ENCODE measurements at regions not wholly inside any gene's neighbourhood (a gene's known extent, or its start where the extent isn't known, plus 50 kb on each side); places are given as distances from the start of the nearest gene placed in this dataset.

DNA sequence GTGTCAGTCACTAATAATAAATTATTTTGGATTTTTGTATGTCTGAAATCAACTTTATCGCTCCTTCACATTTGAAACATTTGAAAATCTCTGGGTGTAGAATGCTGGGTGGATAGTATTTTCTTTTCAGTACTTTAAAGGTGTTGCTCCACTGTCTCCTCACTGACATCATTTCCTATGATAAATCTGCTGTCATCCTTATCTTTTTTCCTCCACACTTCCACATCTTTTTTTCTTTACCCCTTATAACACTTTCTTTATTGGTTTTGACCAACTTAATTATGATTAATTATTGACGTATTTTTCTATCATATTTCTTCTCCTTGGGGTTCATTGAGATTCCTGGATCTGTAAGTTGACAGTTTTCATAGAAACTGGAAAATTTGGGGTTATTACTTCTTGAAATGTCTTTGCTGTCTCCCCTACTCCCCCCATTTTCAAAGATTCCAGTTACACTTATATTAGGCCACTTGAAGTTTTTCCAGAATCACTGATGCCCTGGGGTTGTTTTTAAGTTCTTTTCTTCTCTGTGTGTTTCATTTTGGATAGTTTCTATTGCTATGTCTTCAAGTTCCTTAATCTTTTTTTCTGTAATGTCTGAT lies 177.5 kb upstream of the DIO3 start:
- DNase-seq (ENCODE audit: low read depth, low spot score): no peak
- H3K4me3 ChIP-seq (ENCODE audit: low read depth, low read length): no peak overlapping the region
- ChIA-PET POLR2A (no interaction called here), CTCF (no interaction called here)
- TF ChIP-seq, protein P1, sequence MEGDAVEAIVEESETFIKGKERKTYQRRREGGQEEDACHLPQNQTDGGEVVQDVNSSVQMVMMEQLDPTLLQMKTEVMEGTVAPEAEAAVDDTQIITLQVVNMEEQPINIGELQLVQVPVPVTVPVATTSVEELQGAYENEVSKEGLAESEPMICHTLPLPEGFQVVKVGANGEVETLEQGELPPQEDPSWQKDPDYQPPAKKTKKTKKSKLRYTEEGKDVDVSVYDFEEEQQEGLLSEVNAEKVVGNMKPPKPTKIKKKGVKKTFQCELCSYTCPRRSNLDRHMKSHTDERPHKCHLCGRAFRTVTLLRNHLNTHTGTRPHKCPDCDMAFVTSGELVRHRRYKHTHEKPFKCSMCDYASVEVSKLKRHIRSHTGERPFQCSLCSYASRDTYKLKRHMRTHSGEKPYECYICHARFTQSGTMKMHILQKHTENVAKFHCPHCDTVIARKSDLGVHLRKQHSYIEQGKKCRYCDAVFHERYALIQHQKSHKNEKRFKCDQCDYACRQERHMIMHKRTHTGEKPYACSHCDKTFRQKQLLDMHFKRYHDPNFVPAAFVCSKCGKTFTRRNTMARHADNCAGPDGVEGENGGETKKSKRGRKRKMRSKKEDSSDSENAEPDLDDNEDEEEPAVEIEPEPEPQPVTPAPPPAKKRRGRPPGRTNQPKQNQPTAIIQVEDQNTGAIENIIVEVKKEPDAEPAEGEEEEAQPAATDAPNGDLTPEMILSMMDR (IDR thresholded peaks at IDR 0.05; ENCODE audit: insufficient read depth, low read length, missing control alignments): no peak

DNA sequence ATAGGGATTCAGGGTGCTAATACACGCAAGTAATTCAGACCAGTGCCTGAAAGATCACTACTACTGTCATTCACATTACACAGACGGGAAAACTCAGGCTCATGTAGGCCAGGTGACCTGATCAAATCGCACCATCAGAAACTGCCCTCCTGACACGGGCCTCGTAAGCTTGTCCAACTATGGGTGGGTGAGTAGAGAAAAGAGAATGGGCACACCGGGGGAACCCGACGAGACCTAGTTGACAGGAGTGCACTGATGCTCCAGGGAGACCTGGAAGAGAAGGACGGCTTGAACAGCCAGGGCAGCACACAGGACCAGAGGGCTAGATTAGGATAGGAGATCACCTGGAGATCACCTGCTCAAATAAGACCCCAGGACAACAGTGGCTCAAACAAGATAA lies 166.9 kb upstream of the DIO3 start:
- TF ChIP-seq, protein P1 (IDR thresholded peaks at IDR 0.05; ENCODE audit: insufficient read depth, low read length, missing control alignments): no peak
- no peak overlapping the region for H3K4me3 ChIP-seq (ENCODE audit: low read depth, low read length)
- ChIA-PET CTCF (no interaction called here), POLR2A (no interaction called here)
- DNase-seq (ENCODE audit: low read depth, low spot score): no peak

GRCh38 chr14:101395779-101396178 lies 165.5 kb upstream of the DIO3 start:
- ChIA-PET CTCF (no interaction called here), POLR2A (no interaction called here)
- DNase-seq (ENCODE audit: low read depth, low spot score): no peak
- H3K4me3 ChIP-seq (ENCODE audit: low read depth, low read length): no peak overlapping the region
- TF ChIP-seq, protein P1 (IDR thresholded peaks at IDR 0.05; ENCODE audit: insufficient read depth, low read length, missing control alignments): no peak

DNA sequence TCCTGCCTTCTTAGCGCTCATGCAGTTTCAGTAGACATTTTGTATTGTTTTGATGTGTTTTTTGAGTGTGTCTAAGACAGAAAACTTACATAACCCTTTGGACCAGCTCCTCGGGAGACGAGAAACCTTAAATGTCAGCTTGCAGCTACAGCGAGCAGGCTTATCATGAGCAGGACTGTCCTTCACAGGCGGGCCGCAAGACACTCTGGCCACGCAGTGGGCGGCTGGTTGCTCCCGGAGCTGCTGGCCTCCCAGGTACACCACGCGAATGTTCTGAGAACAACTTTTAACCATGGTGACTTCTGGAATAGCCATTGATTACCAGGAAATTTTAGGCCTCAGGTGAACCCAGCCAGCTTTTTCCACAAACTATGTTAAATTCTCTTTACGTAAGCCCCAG lies 164.1 kb upstream of the DIO3 start:
- ChIA-PET POLR2A (no interaction called here), CTCF (no interaction called here)
- no peak for DNase-seq (ENCODE audit: low read depth, low spot score)
- TF ChIP-seq, protein P1 (IDR thresholded peaks at IDR 0.05; ENCODE audit: insufficient read depth, low read length, missing control alignments): no peak
- no peak overlapping the region for H3K4me3 ChIP-seq (ENCODE audit: low read depth, low read length)

DNA sequence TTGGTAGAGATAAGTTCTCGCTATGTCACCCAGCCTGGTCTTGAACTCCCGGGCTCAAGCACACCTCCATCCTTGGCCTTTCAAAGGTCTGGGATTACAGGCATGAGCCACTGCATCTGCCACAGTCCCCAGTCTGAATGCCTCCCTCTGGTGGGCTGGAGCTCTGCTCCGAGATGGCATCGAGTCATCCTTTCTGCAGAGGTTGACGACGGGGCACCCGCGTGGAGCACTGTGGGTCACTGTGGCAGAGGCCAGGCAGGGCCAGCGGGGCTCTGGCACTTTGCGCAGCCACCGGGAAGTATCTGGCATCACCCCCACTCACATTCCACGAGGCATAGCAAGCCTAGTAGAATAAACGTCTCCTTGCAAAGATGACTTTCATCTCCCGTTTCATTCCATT lies 163.3 kb upstream of the DIO3 start:
- ChIA-PET CTCF (no interaction called here), POLR2A (no interaction called here)
- DNase-seq (ENCODE audit: low read depth, low spot score): no peak
- TF ChIP-seq, protein P1 (IDR thresholded peaks at IDR 0.05; ENCODE audit: insufficient read depth, low read length, missing control alignments): no peak
- H3K4me3 ChIP-seq (ENCODE audit: low read depth, low read length): no peak overlapping the region

GRCh38 chr14:101399737-101400517 lies 161.4 kb upstream of the DIO3 start:
- H3K4me3 ChIP-seq (ENCODE audit: low read depth, low read length): no peak overlapping the region
- no peak for DNase-seq (ENCODE audit: low read depth, low spot score)
- TF ChIP-seq, protein P1 (IDR thresholded peaks at IDR 0.05; ENCODE audit: insufficient read depth, low read length, missing control alignments): no peak
- POLR2A ChIA-PET: no interaction called here
- CTCF ChIA-PET: no interaction called here

Data from AG04449 (cell line).